Kidney (tissue), 13 donors: ENCODE measurements at regions not wholly inside any gene's neighbourhood (a gene's known extent, or its start where the extent isn't known, plus 50 kb on each side); places are given as distances from the start of the nearest gene placed in this dataset.
A peak's percentile ranks its signal among the peaks of the same experiment; 100 is the strongest.

ENCODE experiments used
- DNase-seq, 5 donors: peaks; one replicate each; pipeline ENCODE4 v3.0.0-alpha.2; 2013 to 2020
- FAIRE-seq: peaks from 2 replicates; lab custom pipeline; 2012; peaks lifted over from hg19 to GRCh38; lab: Jason Lieb, UNC
- H3K27ac ChIP-seq, 2 donors: one replicate each; pipeline ENCODE4 v1.7.0; 2013; ENCODE audit warnings: low read depth in 2 of 2, low read length in 2 of 2, inconsistent platforms in 1 of 2
- H3K27me3 ChIP-seq: one replicate; pipeline ENCODE4 v1.7.1; 2013; ENCODE audit warnings: low read length, inconsistent platforms; ENCODE audit not compliant: control insufficient read depth, insufficient read depth
- H3K36me3 ChIP-seq, 3 donors: one replicate each; pipeline versions ENCODE4 v1.7.0 to v1.7.1; 2013; ENCODE audit warnings: low read length in 3 of 3, control low read depth in 1 of 3, inconsistent platforms in 1 of 3; ENCODE audit not compliant: insufficient read depth in 3 of 3, control insufficient read depth in 2 of 3
- H3K4me1 ChIP-seq, 3 donors: one replicate each; pipeline versions ENCODE4 v1.7.0 to v1.7.1; 2013; ENCODE audit warnings: low read length in 3 of 3, inconsistent platforms in 1 of 3, low read depth in 1 of 3; ENCODE audit not compliant: control insufficient read depth in 2 of 3, insufficient read depth in 2 of 3
- H3K4me3 ChIP-seq, 3 donors: one replicate each; pipeline versions ENCODE4 v1.7.0 to v1.8.1; 2013; ENCODE audit warnings: low read length in 3 of 3, control low read depth in 1 of 3, inconsistent platforms in 1 of 3
- H3K9ac ChIP-seq, 3 donors: one replicate each; pipeline versions ENCODE4 v1.7.0 to v1.7.1; 2013; ENCODE audit warnings: low read length in 3 of 3, control low read depth in 1 of 3, inconsistent platforms in 1 of 3
- H3K9me3 ChIP-seq, 3 donors: one replicate each; pipeline versions ENCODE4 v1.7.0 to v1.7.1; 2013; ENCODE audit warnings: low read length in 3 of 3, control low read depth in 1 of 3, inconsistent platforms in 1 of 3; ENCODE audit not compliant: control insufficient read depth in 2 of 3, insufficient read depth in 1 of 3
- intact Hi-C: fragments of 100-400 bp; cut with DNase I; formaldehyde crosslinking; loops from one replicate; pipeline ENCODE4 v1.11.1; 2022
- TF ChIP-seq, protein P1 (sequence below): IDR thresholded peaks from 3 replicates; pipeline ENCODE4 v1.5.1; 2012; ENCODE audit warnings: mild to moderate bottlenecking, moderate library complexity, borderline replicate concordance; ENCODE audit not compliant: insufficient read depth; ENCODE audit errors: extremely low read depth
- donor health status: control.
- donor health status: control.
- donor health status: control.
- donor health status: control.
- donor health status: control.
- donor health status: DM: yes; HTN: yes; CAD: no.
- donor health status: Normal renal cell carcinoma (clear cell type).

DNA sequence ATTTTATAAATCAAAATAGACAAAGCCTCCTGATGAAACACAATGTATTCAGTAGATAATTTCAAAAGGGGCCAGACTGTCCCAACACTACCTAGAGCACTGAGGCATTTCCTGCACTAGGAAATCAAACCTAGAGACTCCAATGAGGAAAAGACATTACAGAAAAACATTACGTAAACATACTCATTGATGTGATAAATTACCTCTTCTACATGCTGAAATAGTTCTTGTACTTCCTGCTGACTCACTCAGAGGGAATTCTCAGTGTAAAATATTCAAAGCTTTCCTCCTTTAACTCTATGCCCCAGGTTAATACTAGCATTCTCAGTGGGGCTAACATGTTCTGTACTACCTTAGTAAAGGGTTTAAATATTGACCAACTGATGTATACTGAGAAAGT lies 178.0 kb downstream of the ESM1 start:
- Histone ChIP-seq H3K36me3 (no peaks in the 10 kb centered on the region), H3K4me1 (peaks cover 0 to 5% (median 0%) of the 10 kb centered on the region in 3 donors), H3K4me3 (no peak overlapping the region), H3K9me3 (no peaks in the 10 kb centered on the region), H3K9ac (no peak overlapping the region), H3K27ac (peak overlapping the region; percentile 51), H3K27me3 (no peaks in the 10 kb centered on the region)
- intact Hi-C loops = no loop called here
- TF ChIP-seq, protein P1, sequence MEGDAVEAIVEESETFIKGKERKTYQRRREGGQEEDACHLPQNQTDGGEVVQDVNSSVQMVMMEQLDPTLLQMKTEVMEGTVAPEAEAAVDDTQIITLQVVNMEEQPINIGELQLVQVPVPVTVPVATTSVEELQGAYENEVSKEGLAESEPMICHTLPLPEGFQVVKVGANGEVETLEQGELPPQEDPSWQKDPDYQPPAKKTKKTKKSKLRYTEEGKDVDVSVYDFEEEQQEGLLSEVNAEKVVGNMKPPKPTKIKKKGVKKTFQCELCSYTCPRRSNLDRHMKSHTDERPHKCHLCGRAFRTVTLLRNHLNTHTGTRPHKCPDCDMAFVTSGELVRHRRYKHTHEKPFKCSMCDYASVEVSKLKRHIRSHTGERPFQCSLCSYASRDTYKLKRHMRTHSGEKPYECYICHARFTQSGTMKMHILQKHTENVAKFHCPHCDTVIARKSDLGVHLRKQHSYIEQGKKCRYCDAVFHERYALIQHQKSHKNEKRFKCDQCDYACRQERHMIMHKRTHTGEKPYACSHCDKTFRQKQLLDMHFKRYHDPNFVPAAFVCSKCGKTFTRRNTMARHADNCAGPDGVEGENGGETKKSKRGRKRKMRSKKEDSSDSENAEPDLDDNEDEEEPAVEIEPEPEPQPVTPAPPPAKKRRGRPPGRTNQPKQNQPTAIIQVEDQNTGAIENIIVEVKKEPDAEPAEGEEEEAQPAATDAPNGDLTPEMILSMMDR = no peak
- DNase-seq (peak in 1 of 5 donors; percentile 59), FAIRE-seq (peak; percentile 82)

GRCh38 chr5:54804521-54804920 lies 180.9 kb downstream of the ESM1 start:
- TF ChIP-seq, protein P1 = no peak
- H3K9ac ChIP-seq = no peak overlapping the region
- intact Hi-C loops = no loop called here
- DNase-seq (no peak), FAIRE-seq (no peak)
- H3K4me3 ChIP-seq = no peak overlapping the region
- H3K4me1 ChIP-seq = peaks cover 0 to 5% (median 0%) of the 10 kb centered on the region in 3 donors
- H3K27ac ChIP-seq = no peak overlapping the region
- H3K27me3 ChIP-seq = no peaks in the 10 kb centered on the region
- no peaks in the 10 kb centered on the region for H3K36me3 ChIP-seq
- H3K9me3 ChIP-seq = no peaks in the 10 kb centered on the region

DNA sequence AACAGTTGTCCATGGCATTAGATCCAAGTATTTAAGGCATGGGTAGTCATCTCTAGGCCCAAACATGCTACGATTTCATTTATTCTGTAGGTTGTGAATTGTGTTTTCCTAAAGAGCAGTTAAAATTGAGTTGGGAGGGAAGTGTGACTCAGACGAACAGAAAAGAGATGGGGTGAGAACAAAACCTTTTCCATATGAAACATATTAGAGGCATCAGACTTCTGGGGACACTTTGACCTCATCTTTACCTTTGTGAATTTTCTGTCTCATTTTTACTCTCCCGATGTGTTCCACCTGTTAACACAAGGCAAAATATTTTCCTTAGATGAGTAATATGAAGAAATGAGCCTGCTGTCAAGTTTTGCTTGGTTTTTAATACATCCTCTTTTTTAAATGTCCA lies 181.3 kb downstream of the ESM1 start:
- FAIRE-seq (no peak), DNase-seq (no peak)
- no peak overlapping the region for H3K27ac ChIP-seq
- intact Hi-C loops = no loop called here
- TF ChIP-seq, protein P1 = no peak
- H3K4me3 ChIP-seq = no peak overlapping the region
- H3K27me3 ChIP-seq = no peaks in the 10 kb centered on the region
- H3K4me1 ChIP-seq = peaks cover 0 to 5% (median 0%) of the 10 kb centered on the region in 3 donors
- no peaks in the 10 kb centered on the region for H3K36me3 ChIP-seq
- no peaks in the 10 kb centered on the region for H3K9me3 ChIP-seq
- no peak overlapping the region for H3K9ac ChIP-seq

DNA sequence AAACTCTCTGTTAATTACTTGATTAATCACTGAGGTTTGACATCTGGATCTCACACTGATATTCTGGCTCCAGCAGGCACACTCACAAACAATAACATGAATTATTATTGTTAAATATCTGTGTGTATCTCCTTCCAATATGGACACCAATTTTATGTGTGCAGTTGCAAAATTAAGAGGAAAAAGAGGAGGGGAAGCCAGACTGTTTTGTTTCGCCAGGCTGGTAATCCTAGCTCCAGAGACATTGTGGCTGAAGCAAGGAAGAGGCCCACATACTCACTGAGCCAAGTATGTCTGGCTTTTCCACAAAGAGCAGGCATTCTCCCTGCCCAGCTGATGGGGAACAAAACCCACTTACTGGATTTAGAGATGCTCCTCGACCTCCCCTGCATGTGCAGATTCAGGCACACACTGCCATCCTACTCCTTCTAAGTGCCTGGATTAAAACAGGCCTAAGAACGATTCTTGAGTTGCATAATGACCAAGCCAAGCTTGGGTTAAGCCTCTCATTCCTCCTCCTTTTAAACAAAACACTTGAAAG lies 181.9 kb downstream of the ESM1 start:
- Histone ChIP-seq H3K27ac (no peak overlapping the region), H3K36me3 (no peaks in the 10 kb centered on the region), H3K9ac (no peak overlapping the region), H3K4me1 (peaks cover 0 to 5% (median 0%) of the 10 kb centered on the region in 3 donors), H3K9me3 (no peaks in the 10 kb centered on the region), H3K4me3 (no peak overlapping the region), H3K27me3 (no peaks in the 10 kb centered on the region)
- FAIRE-seq (no peak), DNase-seq (no peak)
- TF ChIP-seq, protein P1 = no peak
- intact Hi-C loops = no loop called here
